ENCODE measurements at regions not wholly inside any gene's neighbourhood (a gene's known extent, or its start where the extent isn't known, plus 50 kb on each side); places are given as distances from the start of the nearest gene placed in this dataset.

DNA sequence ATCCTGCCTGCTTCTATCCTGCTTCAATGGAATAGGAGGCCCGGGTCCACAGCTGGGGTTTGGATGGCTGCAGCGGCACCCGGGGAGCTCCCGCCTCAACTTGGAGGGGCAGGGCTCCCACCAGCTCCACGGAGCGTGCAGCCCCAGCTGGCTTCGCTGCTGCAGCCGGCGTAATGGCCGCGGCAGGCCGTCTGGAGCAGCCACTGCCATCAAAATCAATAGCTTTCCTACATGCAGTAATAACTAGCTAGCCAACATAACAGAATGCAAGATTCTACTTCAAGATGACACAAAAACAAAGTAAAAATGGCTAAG is 154.2 kb upstream of the RMP24 start:
- no peak overlapping the region for H3K4me3 ChIP-seq (ENCODE audit: low read depth, low read length)
- TF ChIP-seq, protein P1, sequence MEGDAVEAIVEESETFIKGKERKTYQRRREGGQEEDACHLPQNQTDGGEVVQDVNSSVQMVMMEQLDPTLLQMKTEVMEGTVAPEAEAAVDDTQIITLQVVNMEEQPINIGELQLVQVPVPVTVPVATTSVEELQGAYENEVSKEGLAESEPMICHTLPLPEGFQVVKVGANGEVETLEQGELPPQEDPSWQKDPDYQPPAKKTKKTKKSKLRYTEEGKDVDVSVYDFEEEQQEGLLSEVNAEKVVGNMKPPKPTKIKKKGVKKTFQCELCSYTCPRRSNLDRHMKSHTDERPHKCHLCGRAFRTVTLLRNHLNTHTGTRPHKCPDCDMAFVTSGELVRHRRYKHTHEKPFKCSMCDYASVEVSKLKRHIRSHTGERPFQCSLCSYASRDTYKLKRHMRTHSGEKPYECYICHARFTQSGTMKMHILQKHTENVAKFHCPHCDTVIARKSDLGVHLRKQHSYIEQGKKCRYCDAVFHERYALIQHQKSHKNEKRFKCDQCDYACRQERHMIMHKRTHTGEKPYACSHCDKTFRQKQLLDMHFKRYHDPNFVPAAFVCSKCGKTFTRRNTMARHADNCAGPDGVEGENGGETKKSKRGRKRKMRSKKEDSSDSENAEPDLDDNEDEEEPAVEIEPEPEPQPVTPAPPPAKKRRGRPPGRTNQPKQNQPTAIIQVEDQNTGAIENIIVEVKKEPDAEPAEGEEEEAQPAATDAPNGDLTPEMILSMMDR (conservative IDR thresholded peaks at IDR 0.05; ENCODE audit: low read depth, low read length): no peak
- DNase-seq (ENCODE audit: low read depth): no peak

DNA sequence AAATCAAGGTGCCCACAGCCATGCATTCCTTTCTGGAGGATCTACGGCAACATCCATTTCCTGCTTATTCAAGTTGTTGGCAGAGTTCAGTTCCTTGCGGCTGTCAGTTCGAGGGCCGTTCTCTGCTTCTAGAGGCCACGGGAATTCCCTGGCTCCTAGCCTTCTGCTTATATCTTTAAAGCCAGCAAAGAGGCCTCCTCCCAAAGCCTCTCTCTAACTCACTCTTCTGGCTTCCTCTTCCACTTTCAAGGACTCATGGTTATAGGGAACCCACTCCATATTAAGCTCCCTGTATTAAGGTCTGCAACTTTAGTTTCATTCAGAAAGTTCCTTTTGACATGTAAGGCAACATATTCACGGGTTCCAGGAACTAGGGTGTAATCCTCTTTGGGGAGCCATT is 150.1 kb upstream of the RMP24 start:
- no peak for DNase-seq (ENCODE audit: low read depth)
- TF ChIP-seq, protein P1 (conservative IDR thresholded peaks at IDR 0.05; ENCODE audit: low read depth, low read length): no peak
- H3K4me3 ChIP-seq (ENCODE audit: low read depth, low read length): no peak overlapping the region

DNA sequence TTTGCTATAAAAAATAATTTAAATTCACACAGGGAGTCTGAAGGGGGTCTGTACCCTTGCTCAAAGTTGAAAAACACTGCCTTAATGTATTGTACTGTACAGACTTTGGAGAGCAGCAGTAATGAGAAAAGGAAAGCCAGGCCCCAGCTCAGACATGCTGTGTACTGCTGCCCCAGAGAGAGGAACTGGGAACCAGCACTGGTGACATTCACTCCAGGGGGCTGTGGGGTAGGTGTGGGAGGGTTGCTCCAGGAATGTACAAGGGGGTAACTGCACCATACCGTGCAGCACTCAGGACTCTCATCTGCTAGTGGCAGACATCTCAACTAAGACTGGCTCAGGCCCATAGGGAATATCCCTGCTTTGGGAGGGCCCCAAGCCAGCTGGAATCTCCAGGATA is 146.0 kb upstream of the RMP24 start:
- TF ChIP-seq, protein P1 (conservative IDR thresholded peaks at IDR 0.05; ENCODE audit: low read depth, low read length): no peak
- DNase-seq (ENCODE audit: low read depth): no peak
- no peak overlapping the region for H3K4me3 ChIP-seq (ENCODE audit: low read depth, low read length)

DNA sequence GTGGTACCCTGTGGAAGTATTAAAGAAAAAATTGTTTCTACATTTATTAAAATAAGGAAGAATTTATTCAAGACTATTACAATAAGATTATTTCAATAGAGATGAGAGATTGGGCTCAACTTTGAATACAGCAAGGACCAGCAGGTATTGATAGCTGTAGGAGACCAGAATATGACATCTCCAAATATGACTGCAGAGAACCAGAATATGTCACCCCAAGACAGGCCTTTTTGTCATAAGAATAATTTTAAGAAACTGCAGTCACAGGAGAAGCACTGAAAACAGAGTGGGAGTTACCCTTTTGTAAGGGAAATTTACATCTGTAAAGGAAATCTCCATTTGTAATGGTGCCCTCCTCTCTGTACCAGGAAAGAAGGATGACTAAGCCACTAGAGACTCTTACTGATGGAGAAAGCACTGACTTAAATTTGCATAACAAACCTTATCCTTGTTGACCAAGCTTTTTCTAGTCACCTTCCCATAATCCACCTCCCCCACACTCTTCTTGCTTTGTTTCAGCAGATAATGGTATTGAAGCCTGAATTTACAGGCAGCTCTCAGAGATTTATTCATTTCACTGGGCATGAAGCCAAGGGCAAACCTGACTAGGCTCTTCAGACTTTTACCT is 145.1 kb upstream of the RMP24 start:
- TF ChIP-seq, protein P1 (conservative IDR thresholded peaks at IDR 0.05; ENCODE audit: low read depth, low read length): no peak
- no peak for DNase-seq (ENCODE audit: low read depth)
- no peak overlapping the region for H3K4me3 ChIP-seq (ENCODE audit: low read depth, low read length)

DNA sequence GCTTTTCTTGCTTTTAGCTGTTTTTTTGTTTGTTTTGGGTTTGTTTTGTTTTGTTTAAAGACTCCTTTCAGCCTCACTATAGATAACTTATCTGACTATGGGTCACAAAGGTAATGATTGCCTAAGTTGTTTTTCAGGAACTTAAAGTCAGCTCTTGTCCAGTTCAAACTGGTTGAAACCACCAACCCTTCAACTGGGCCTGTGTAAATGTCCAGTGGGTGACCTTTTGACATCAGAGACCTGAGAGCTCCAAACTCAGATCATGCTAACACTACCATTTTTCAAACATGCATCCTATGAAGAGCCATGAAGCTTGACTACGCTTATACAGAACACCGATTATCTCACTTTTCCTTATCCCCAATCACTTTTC is 144.6 kb upstream of the RMP24 start:
- TF ChIP-seq, protein P1 (conservative IDR thresholded peaks at IDR 0.05; ENCODE audit: low read depth, low read length): no peak
- no peak for DNase-seq (ENCODE audit: low read depth)
- H3K4me3 ChIP-seq (ENCODE audit: low read depth, low read length): no peak overlapping the region

DNA sequence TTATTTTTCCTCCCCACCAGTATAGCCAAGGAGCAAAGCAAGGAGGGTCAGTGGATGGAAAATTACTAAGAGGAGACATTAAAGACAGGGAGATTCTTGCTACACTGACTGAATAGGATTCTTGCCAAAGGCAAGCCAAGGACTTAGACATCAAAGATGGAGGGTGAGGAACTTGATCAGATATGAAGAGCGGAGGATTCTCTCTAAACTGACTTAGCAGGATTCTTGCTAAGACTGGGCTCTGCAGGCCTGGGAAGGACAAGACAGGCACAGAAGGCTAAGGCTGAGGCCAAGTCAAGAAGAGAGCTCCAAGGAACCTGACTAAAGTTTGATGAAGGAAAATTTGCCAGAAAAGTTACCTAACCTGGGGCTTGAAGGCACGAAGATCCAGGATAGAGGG is 143.9 kb upstream of the RMP24 start:
- TF ChIP-seq, protein P1 (conservative IDR thresholded peaks at IDR 0.05; ENCODE audit: low read depth, low read length): no peak
- DNase-seq (ENCODE audit: low read depth): no peak
- H3K4me3 ChIP-seq (ENCODE audit: low read depth, low read length): no peak overlapping the region

DNA sequence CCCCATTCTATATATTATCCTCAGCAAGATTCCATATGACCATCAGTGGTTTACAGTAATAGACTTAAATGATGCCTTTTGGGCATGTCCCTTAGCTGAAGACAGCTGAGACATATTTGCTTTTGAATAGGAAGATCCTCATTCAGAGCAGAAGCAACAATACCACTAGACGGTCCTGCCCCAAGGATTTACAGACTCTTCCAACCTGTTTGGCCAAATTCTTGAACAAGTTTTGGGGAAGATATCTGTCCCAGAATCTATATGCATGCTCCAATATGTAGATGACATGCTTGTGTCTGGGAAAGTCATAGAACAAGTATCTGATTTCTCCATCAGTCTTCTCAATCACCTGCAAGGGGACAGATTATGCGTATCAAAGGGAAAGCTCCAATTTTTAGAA is 137.1 kb upstream of the RMP24 start:
- TF ChIP-seq, protein P1 (conservative IDR thresholded peaks at IDR 0.05; ENCODE audit: low read depth, low read length): no peak
- no peak overlapping the region for H3K4me3 ChIP-seq (ENCODE audit: low read depth, low read length)
- no peak for DNase-seq (ENCODE audit: low read depth)

All from choroid plexus epithelial cell (primary cell).